ENCODE measurements at regions not wholly inside any gene's neighbourhood (a gene's known extent, or its start where the extent isn't known, plus 50 kb on each side); places are given as distances from the start of the nearest gene placed in this dataset.

DNA sequence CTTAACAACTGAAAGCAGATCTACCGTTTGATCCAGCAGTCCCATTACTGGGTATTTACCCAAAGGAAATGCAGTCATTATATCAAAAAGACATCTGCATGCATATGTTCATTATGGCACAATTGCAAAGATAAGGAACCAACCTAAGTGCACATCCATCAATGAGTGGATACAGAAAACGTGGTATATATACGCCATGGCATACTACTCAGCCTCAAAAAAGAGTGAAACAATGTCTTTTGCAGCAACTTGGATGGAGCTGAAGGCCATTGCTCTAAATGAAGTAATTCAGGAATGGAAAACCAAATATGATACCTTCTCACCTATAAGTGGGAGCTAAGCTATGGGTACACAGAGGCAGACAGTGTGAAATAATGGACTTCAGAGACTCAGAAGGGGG is 169.3 kb downstream of the ZBTB18 start:
- TF ChIP-seq CTCF (IDR thresholded peaks at IDR 0.05) (no peak), POLR2A (IDR thresholded peaks at IDR 0.05) (no peak)

Measured in vagina (tissue), 2 donors.